ENCODE measurements at regions not wholly inside any gene's neighbourhood (a gene's known extent, or its start where the extent isn't known, plus 50 kb on each side); places are given as distances from the start of the nearest gene placed in this dataset.

DNA sequence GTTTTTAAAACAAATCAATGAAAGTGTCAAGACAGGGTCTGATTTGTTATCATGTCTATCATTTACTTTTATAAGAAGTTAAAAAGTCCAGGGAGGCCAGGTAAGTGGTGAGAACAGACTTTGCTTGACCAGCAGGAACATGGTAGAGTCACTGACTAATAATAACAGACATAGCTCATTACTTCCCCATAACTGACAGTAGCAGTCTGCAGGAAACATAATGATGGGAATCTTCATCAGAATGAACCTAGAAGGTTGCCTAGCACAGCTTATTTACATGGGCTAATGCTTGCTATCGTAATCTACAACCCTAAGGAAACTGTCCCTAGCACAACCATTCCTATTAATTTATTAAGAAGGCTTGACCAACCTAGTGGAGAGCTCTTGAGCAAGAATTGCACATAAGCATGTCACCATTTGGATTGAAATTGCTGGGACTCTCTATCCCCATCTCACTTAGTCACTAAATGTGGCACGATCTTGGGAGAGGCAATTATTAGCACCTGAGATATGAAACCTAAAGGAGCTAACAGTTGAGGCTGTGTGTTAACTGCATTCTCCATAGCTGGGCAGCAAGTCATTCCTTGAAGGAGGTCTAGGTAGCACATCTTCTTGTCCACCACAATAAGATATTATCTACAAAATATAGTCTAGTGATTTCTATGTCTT, 139.6 kb upstream of the ZBTB20 start:
- DNase-seq, result no peak
- H2AK5ac ChIP-seq (ENCODE audit: insufficient read length, low read length), result no peak overlapping the region
- H2BK5ac ChIP-seq (ENCODE audit: insufficient read length, low read length), result no peak overlapping the region
- no peak overlapping the region for H3K14ac ChIP-seq (ENCODE audit: insufficient read depth, low read length)
- no peak overlapping the region for H3K18ac ChIP-seq (ENCODE audit: insufficient read length, low read depth, low read length)
- H3K9ac ChIP-seq (ENCODE audit: extremely low read depth, insufficient read length, low read length), result no peak overlapping the region
- Mint-ChIP-seq H3K27me3 (ENCODE audit: low read depth) (no peaks in the 10 kb centered on the region), H3K27ac (no peak overlapping the region), H3K4me3 (no peak overlapping the region), H3K4me1 (no peaks in the 10 kb centered on the region), H3K36me3 (ENCODE audit: insufficient read depth in 1 of 3, low read depth in 3 of 3) (no peaks in the 10 kb centered on the region; a peak in 1 of 7 replicates), H3K9me3 (no peaks in the 10 kb centered on the region)
- H2AFZ ChIP-seq (ENCODE audit: low read length), result no peak overlapping the region
- no peak overlapping the region for H3K4ac ChIP-seq (ENCODE audit: low read depth, low read length)
- no peaks in the 10 kb centered on the region for H3K23me2 ChIP-seq (ENCODE audit: insufficient read length, low read depth, low read length, poor library complexity, severe bottlenecking)
- TF ChIP-seq, protein P1, sequence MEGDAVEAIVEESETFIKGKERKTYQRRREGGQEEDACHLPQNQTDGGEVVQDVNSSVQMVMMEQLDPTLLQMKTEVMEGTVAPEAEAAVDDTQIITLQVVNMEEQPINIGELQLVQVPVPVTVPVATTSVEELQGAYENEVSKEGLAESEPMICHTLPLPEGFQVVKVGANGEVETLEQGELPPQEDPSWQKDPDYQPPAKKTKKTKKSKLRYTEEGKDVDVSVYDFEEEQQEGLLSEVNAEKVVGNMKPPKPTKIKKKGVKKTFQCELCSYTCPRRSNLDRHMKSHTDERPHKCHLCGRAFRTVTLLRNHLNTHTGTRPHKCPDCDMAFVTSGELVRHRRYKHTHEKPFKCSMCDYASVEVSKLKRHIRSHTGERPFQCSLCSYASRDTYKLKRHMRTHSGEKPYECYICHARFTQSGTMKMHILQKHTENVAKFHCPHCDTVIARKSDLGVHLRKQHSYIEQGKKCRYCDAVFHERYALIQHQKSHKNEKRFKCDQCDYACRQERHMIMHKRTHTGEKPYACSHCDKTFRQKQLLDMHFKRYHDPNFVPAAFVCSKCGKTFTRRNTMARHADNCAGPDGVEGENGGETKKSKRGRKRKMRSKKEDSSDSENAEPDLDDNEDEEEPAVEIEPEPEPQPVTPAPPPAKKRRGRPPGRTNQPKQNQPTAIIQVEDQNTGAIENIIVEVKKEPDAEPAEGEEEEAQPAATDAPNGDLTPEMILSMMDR (conservative IDR thresholded peaks at IDR 0.05), result no peak
- no peak overlapping the region for H3T11ph ChIP-seq (ENCODE audit: low read length)
- no peaks in the 10 kb centered on the region for H4K20me1 ChIP-seq (ENCODE audit: control insufficient read depth, insufficient read depth, insufficient read length)
- H3K4me1 ChIP-seq (ENCODE audit: insufficient read depth, low read length), result no peaks in the 10 kb centered on the region
- H4K5ac ChIP-seq (ENCODE audit: insufficient read length, low read depth, low read length), result no peak overlapping the region
- H2BK20ac ChIP-seq (ENCODE audit: low read depth, low read length, poor library complexity, severe bottlenecking), result no peak overlapping the region
- H3K23ac ChIP-seq (ENCODE audit: insufficient read length, low read depth, low read length), result no peak overlapping the region
- no peak overlapping the region for H2BK120ac ChIP-seq (ENCODE audit: low read depth, low read length, poor library complexity, severe bottlenecking)
- H3K79me1 ChIP-seq (ENCODE audit: insufficient read depth, low read depth, low read length, poor library complexity, severe bottlenecking), result no peaks in the 10 kb centered on the region
- no peak overlapping the region for H4K91ac ChIP-seq (ENCODE audit: insufficient read length, low read depth, low read length)
- H3K4me2 ChIP-seq (ENCODE audit: insufficient read depth, insufficient read length, low read length), result no peak overlapping the region
- no peak overlapping the region for H2BK12ac ChIP-seq (ENCODE audit: insufficient read length, low read depth, low read length)
- WGBS (ENCODE audit: extremely low coverage, insufficient read length, low lambda C conversion rate), result no CpG with 5 or more reads among the region's 2 CpGs
- no peak overlapping the region for H3K27ac ChIP-seq (ENCODE audit: insufficient read length, low read depth, low read length)
- no peaks in the 10 kb centered on the region for H3K9me3 ChIP-seq (ENCODE audit: control insufficient read depth, low read depth, low read length)
- no peak overlapping the region for H2BK15ac ChIP-seq (ENCODE audit: low read depth, low read length)
- H4K8ac ChIP-seq (replicated peaks; ENCODE audit: insufficient read length, low read depth, low read length), result no peak overlapping the region
- no peaks in the 10 kb centered on the region for H3K79me2 ChIP-seq (ENCODE audit: insufficient read depth, low read length)
- no peak overlapping the region for H3K56ac ChIP-seq (ENCODE audit: insufficient read length, low read depth, low read length)
- H3K27me3 ChIP-seq (ENCODE audit: insufficient read depth, low read length), result no peaks in the 10 kb centered on the region

All from H9 (cell line).